ENCODE measurements at regions not wholly inside any gene's neighbourhood (a gene's known extent, or its start where the extent isn't known, plus 50 kb on each side); places are given as distances from the start of the nearest gene placed in this dataset.

GRCh38 chr10:9294132-9294663 is 1239.7 kb downstream of the GATA3 start:
- no peak for DNase-seq (ENCODE audit: low read depth)
- no peak for TF ChIP-seq CTCF (IDR thresholded peaks at IDR 0.05; ENCODE audit: insufficient read depth, low read depth, low read length)
- no peak overlapping the region for H3K4me3 ChIP-seq (ENCODE audit: low read depth, low read length)

GRCh38 chr10:9294865-9295264 is 1240.4 kb downstream of the GATA3 start:
- DNase-seq (ENCODE audit: low read depth) = no peak
- no peak for TF ChIP-seq CTCF (IDR thresholded peaks at IDR 0.05; ENCODE audit: insufficient read depth, low read depth, low read length)
- no peak overlapping the region for H3K4me3 ChIP-seq (ENCODE audit: low read depth, low read length)

DNA sequence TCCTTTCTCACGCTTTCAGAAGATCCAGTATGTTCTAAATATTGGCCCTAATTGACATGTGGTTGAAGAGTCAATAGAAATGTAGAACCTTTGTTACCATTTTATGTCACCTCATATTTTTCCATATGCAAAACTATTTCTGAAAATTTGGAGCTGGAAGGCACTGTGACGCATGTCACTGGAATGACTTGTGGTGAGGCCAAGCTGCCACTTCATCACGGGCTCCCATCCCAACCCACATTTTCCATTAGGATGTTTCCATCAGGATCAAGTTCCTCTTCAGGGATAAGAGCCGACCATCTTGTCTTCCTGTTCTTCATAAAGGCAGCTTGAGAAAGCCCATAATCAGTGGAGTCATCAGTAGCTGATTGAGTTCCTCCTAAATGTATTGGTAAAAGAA is 1241.7 kb downstream of the GATA3 start:
- no peak for TF ChIP-seq CTCF (IDR thresholded peaks at IDR 0.05; ENCODE audit: insufficient read depth, low read depth, low read length)
- DNase-seq (ENCODE audit: low read depth) = no peak
- H3K4me3 ChIP-seq (ENCODE audit: low read depth, low read length) = no peak overlapping the region

DNA sequence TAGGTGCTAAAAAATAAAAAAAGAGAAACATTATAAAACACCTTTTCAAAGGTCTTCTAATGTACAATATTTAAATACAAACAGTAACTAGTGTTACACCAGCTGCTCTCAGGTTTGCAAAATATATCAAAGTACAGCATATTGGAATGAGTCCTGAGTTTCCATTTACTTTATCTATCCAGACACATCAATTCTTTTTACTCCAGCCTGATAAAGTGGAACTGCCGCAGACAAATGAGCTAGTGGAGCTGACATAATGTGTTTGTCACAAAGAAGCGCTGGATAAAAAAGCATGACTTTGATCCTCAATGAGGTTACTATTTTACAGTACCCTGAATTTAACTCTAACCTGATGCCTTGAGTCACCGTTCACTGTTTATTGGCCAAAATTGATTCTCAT is 1243.1 kb downstream of the GATA3 start:
- no peak for TF ChIP-seq CTCF (IDR thresholded peaks at IDR 0.05; ENCODE audit: insufficient read depth, low read depth, low read length)
- no peak overlapping the region for H3K4me3 ChIP-seq (ENCODE audit: low read depth, low read length)
- no peak for DNase-seq (ENCODE audit: low read depth)

DNA sequence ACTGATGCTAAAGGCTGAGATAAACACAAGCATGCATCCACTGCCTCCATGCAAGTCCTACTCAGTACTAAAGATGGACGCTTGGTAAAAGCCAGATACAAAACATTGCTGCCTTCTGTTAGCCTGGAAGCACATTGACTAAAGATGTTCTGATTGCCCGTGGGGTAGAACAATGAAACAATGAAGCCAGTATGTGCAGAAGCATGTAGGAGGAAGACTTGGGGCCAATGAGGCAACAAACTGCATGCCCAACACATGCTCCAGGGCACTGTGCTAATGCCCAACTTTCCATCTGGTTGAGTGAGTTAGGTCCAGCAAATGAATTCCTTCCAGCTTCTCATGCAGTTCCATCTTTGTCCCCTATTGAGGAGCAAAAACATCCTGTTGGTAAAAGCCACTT is 1245.5 kb downstream of the GATA3 start:
- DNase-seq (ENCODE audit: low read depth) = no peak
- no peak overlapping the region for H3K4me3 ChIP-seq (ENCODE audit: low read depth, low read length)
- TF ChIP-seq CTCF (IDR thresholded peaks at IDR 0.05; ENCODE audit: insufficient read depth, low read depth, low read length) = no peak

GRCh38 chr10:9301148-9301547 is 1246.7 kb downstream of the GATA3 start:
- no peak overlapping the region for H3K4me3 ChIP-seq (ENCODE audit: low read depth, low read length)
- DNase-seq (ENCODE audit: low read depth) = no peak
- TF ChIP-seq CTCF (IDR thresholded peaks at IDR 0.05; ENCODE audit: insufficient read depth, low read depth, low read length) = no peak

GRCh38 chr10:9301554-9301953 is 1247.1 kb downstream of the GATA3 start:
- no peak overlapping the region for H3K4me3 ChIP-seq (ENCODE audit: low read depth, low read length)
- no peak for DNase-seq (ENCODE audit: low read depth)
- TF ChIP-seq CTCF (IDR thresholded peaks at IDR 0.05; ENCODE audit: insufficient read depth, low read depth, low read length) = no peak
